ENCODE measurements at regions not wholly inside any gene's neighbourhood (a gene's known extent, or its start where the extent isn't known, plus 50 kb on each side); places are given as distances from the start of the nearest gene placed in this dataset.

DNA sequence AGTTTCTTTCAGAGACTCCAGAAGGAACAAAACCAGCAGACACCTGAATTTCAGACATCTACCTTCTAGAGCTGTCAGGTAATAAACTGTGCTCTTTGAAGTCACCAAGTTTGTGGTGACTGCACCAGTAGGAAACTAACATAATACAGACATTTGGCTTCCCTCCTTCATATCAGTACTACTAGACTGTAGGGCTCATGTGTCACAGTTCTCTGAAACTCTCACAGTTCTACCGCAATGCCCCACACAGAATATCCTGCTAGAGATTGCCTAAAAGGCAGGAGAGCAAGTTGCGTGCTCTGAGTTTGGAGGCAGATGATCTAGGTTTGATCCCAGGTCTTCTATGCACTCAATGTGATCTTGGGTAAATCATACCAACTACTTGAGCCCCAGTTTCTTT lies 205.0 kb upstream of the LRFN2 start:
- DNase-seq = no peak

DNA sequence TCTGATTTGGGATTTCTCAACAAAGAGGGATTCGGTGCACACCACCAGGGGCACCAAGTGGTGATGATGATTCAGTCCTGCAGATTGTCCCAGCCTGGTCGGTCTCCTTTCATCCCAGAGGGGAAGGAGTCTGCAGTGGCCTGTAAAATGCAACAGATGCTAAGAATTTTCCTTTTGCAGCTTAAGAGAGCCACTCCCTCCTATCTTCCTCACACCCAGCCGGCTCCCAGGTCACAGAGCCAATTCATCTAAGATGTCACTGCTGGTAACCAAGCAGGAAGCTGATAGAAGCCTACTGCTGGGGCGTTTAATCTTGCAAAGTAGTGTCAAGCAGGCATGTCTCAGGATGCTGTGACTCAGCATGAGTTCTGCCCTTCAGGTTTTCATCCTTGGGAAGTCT lies 203.8 kb upstream of the LRFN2 start:
- no peak for DNase-seq

DNA sequence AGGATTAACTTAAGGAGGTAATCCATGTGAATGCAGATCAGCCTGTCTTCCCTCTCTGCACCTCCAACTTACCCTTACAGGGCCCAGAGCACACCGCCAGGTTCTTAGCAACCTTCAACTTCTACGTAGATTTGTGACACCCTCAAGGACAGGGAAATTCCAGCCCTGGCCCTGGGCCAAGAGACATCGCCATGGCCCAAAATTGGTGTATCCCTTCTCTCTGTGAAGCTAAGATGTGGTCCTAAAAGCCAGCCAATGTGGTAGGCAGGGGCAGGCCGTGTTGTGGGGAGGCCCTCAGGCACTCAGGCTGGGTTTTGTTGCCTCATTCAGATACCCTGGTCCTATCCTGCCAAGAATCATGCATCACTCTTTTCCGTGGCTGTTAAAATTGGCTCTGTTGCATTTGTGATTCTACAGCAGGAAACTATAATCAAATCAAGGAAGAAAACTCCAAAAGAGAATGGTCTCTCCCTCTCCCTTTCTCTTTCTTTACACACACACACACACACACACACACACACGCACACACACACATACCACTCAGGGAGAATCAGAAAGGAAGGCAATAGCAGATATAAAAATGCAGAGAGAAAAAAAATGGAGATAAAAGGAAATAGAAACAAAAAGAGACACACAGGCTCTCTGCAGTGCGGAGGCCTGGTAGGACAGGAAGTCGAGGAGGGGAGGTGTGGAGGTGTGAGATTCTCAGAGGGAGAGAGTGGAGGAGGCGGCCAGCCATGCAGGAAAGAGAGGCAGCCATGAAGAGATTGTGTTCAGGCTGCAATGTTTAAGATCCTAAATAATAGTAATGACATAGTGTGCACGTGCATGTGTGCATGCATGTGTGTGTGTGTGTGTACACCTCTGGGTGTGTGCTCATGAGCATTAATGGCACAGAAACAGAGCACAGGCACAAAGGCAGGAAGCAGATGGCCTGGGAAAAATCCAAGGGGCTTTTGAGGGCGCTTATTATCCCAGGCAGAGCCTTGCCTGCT lies 201.8 kb upstream of the LRFN2 start:
- no peak for DNase-seq

DNA sequence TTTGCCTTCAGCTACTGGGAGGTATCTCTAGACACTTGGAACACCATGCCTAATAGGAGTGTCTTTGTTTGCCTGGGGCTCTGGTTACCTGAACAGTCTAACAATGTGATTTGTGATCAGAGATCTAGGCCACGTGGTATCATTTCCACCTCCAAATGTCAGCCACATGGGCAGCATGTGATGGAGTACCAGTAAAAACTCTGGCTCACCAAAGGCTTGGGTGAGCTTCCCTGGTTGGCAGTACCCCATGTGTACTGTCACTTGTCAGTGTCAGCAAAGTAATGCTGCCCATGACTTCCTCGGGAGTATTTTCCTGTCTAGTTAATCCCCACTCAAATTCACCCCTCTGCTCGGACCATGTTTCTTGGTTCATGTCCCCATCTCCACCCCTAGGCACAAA lies 195.2 kb upstream of the LRFN2 start:
- DNase-seq = no peak

DNA sequence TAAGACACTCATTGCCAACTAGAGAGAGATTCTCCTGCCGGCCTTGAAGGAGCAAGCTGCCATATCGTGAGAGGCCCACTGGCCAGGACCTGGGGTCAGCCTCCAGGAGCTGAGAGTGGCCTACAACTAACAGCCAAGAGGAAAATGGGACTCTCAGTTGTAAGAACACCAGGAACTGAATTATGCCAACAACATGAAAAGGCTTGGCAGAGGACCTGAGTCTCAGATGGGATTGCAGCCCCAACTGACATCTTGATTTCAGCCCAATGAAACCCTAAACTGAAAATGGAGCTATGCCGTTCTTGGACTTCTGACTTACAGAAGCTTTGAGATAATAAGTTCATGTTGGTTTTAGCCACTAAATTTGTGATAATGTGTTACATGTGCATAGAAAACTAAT lies 193.5 kb upstream of the LRFN2 start:
- DNase-seq = no peak

DNA sequence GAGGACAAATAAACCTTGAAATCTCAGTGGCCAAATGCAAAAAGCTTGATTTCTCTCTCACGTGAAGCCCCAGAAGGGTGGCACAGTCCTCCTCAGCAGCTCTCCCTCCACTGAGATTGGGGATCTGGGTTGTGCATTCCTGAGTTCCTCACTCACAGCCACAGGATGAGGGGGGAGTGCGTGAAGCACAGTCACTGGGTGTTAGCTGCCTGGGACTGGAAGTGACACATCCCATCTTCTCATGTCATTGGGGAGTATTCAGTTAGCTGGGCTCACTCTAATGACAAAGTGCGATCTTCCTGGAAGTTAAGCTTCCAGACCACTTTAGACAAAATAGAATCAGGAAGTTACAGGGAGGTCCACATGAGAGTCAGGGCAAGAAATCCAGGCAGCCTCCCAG lies 192.2 kb upstream of the LRFN2 start:
- no peak for DNase-seq

DNA sequence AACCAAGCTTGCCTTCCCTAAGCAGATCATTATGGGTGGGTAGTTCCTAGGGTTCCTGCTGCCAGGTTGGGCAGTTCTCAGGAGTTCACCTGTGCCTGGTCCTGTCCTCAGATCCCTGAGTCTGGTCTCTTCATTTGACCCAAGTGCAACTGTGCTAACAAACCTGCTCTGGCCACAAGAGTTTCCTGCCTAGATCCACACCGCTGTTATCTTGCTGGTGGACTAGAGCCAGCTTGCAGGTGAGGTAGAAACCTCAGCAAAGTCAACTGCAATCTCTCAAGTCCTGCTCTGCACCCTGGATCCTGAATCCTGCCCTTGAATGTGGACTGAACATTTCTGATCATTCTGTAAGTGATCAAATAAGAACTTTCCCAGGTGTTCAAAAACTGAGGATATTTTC lies 191.8 kb upstream of the LRFN2 start:
- DNase-seq = no peak

DNA sequence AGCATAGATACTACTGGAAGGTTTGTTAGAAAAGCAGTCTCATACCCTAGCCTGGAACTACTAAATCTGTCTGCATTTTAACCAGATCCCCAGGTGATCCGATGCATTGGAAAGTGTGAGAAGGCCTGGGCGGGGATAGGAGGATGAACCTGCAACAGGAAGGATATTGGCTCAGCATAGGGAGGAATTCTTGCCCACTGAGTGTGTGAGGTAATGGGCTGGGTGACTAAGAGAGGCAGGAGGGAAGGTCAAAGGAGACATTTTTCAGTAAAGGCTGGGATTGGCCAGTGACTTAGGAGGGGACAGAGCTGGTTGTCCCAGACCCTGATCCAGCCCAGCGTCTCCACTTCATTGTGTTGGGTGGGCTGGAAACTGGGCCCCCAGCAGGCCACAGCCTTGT lies 191.0 kb upstream of the LRFN2 start:
- no peak for DNase-seq

DNA sequence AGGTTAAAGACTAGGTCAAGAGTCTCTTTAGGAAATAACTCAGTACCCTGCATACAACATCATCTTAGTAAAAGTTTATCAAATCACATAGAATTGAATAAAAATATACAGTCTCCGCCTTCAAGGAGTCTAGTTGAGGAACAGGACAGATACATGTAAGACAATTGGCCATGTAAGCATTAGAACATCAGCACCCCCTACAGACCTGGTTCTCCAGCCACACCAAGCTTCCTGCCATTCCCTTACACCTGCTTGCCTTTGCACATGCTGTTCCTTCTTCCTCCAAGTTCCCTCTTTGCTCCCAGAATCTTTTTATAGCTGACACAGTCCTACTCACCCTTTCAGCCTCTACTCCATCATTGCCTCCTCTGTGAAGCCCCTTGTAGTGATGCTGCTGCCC lies 187.8 kb upstream of the LRFN2 start:
- no peak for DNase-seq

DNA sequence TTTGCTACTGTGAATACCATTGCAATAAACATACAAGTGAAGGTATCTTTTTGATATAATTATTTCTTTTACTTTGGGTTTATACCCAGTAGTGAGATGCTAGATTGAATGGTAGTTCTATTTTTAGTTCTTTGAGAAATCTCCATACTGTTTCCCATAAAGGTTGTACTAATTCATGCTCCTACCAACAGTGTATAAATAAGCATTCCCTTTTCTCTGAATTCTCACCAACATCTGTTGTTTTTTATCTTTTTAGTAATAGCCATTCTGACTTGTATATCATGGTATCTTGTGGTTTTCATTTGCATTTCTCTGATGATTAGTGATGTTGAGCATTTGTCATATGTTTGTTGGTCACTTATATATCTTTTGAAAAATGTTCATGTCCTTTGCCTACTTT lies 183.6 kb upstream of the LRFN2 start:
- DNase-seq = no peak

DNA sequence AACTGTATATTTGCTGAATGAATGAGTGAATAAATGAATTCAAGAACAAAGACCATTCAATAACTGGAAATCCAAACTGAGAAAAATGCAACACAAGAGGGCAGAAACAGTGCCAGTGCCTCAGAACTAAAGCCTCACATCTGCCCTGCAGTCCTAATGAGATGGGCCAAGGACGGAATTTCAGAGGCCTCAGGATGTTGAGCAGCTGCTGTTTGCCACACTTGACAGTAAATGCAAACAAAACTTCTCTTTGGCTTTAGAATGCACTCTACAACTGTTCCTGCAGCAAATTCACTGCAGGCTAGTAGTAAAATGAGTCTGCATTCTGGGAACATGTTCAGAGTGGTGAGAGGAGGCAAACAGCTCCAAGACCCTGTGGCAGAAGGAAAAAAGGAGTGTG lies 177.6 kb upstream of the LRFN2 start:
- DNase-seq = no peak

DNA sequence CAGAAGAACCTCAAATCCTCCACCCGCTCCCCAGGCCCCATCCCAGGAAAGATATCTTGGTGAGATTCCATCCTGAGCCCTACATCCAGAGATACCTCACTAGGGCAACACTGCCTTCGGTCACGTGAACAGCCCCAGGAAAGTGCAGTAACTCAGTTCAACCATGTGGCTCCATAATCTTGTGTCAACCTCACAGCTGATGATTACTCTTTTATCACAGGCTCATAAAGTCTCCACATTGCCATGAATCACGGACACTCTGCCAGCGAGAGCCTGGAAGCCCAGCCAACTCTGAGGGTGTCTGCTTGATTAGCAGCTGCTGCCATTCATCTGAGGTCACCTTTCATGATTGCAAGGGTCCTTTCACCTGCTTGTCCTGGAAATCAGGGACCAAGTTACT lies 175.8 kb upstream of the LRFN2 start:
- no peak for DNase-seq

DNA sequence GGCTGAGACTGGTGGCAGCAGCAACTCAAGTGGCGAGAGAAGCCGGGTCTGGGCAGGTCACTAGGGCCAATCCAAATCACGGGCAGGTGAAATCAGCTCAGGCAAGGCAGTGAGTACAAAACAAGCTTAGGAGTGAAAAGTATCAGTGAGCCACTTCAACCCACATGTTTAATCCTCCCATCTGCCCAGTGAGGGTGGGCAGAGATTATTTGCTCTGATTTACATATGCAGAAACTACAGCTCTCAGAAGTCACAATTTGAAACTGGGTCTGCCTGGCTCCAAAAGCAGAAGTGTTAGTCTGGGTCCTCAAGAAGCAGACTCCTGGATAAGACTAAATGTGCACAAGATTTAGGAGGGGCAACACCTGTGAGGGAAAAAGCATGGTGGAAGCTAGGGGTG lies 173.7 kb upstream of the LRFN2 start:
- no peak for DNase-seq

DNA sequence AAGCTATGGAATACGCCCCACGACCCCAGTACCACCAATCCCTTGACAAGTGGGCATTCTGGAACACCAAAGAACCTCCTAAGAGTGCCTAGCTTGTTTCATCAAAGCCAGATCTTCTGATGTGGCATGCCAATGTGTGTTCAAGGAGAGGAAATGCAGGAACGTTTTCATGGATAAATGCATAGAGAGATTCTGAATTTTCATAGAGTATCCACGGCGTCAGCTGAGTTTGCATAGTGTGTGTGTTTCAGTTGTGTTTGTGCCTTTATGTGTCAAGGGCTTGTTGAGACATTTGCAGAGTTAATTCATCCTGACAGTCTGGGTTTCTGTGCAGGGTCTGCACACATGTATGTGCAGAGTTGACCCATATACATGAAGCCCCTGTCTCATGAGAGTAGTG lies 172.7 kb upstream of the LRFN2 start:
- DNase-seq = no peak

DNA sequence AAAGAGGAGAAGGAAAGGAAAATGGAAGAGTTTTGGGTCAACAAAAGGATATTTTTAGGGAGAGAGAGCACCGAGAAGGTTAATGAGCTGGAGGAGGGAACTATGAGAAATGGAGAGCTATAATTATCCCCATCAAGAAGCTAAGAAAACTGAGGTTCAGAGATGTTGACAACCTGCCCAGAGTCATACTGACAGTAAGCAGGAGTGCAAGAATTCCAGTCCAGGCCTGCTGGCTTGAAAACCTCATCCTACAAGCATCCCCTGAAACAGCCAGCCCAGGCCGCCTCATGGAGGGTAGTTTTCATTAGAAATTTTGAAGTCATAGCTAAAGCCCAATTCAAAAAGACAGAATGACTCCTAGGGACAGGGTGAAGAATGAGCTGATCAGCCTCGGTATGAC lies 172.1 kb upstream of the LRFN2 start:
- DNase-seq = no peak

DNA sequence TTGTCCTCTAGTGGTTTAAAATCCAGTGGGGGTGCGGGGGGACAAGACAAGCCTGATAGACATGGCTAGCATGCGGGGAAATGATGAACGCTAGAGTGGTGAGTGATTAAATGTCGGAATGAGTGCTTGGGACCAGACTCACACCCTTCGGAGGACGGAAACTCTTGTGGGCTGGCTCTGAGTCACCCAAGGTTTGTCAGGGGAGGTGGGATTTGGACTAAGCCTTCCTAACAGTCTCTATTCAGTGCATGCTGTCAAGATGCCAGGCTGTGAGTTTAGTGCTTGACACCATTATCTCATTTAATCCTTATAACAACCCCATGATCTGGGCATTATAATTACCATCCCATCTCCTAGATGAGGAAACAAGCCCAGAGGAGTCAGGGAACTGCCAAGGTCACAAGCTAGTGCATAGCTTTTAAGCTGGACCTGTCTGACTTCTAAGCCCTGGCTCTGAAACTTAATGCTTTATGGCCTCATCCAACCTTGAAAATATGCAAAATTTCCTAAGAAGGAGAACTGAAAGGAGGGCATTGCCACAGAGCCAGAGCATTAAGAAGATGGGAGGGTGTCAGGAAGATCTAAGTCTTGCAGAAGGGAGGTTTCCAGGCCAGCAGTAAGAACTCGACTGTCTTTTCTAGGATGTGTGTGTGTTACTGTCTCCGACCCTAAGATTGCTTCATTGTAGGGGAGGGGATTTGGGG lies 168.7 kb upstream of the LRFN2 start:
- peak; percentile 2 for DNase-seq

DNA sequence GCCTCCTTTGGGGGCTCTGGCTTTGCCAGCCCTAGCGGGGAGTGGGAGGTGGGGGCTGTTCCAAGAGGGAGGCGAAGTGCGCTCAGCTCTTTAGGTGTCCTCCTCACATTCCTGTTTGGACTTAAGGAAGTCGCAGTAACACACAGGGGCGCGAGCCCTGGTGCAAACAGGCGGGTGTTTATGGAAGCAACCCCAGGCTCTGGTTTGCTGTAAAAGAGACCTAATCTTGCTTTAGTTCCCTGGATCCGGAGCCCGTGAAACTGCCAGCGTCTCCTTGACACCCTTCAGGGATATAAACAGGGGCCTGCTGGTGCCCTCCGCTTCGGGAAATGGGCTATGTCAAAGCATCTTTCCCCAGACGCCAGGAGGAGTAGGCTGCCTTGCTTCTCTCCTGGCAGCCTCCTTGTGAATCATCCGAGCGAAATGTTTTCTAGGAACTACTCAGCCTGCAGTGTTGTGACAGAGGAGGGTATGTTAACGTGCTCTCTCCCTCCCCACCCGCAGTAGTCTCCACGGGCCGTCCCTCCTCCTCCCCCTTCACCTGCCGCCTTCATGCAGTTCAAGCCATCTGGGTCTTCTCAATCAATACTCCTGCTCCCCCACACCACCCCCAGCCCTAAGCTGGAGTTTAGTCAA lies 168.0 kb upstream of the LRFN2 start:
- no peak for DNase-seq

DNA sequence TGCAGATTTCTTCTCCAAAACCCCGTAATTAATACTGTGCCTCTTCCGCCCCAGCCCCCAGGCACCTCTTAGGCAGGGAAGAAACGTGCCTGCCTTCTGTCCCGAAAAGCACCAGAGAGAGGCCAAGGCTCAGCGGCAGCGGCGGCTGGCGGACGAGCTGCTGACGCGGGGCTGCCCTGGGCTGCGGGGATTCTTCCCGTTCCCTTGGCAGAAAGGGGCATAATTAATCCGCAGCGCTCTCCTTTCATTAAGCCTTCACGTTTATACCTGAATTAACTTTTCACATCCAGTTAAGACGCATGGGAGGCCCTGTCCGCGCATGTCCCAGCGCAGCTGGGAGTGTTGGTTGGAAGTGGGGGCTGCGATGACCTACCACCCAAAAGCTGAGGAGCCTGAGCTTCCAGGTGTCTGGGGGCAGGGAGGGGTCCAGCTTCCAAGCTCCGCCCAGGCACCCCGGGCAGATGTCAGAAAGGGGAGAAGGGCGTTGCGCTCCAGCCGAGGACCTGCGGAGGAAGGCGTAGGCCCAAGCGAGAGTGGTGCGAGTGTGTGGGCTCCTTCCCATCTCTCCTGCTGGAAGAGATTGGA lies 167.4 kb upstream of the LRFN2 start:
- no peak for DNase-seq

DNA sequence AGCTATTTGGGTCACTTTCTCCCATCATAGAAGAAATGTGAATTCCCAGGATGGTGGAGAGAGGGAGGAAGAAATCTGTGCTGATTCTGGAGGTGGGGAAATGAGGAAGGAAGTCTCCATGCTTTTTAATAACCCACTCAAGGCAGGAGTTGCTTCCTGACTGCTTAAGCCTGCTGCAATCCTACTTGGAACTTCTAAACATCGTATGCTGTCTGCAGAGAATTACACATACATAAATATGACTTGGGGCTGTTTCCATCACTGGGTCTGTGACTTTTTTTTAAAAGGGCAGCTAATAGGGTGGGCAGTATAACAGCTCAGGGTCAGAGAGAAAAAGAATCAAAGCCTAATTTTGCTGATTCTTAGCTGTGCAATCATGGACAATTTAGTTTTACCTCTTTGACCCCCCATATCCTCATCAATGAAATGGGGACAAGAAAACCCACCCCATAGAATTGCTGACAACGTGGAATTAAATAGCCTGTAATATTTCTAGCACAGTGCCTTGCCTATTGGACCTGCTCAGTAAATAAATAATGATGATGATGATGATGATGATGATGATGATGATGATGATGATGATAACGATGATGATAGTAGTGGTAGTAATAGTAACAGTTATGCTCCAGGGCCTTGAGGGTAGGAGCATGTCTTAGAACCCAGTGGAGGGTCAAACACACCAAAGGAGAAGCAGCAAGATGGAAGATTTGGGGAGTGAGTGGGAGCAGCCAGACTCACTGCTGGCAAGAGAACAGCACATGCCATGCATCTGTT lies 166.7 kb upstream of the LRFN2 start:
- DNase-seq = no peak

DNA sequence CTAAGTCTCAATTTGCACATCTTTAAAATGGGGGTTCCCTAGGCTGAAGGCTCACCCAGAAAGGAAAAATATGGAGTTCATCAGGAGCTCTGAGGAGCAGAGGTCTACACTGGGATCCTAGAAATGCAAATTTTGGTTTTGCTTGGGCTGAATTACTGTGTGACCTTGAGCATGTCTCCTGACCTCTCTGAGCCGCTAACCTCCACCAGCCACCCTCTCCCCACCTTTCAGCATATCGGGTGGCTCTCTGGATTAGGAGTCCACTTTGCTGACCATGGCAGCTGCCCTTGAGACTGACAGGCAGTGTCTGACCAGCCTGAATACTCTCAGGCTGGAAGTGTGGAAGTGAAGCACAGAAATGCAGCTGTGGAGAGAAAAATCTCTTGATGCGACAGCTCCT lies 165.9 kb upstream of the LRFN2 start:
- no peak for DNase-seq

DNA sequence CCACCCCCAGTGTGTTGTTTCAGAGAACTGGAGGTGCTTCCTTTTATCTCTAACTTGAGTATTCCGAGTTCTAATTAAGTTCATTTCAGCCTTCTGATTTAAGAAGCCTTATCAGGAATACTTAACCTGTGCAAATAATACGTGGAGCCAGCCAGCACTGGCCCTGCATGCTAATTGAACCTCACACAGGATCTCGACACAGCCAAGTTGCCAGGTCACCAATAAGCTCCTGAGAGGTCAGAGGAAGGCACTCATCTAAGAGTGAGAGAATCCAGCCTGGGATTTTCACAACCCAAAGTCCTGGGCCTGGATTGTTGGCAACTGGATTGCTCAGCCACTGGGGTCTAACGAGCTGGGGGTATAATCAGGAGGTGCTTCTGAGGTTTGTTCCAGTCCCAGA lies 157.7 kb upstream of the LRFN2 start:
- DNase-seq = no peak

DNA sequence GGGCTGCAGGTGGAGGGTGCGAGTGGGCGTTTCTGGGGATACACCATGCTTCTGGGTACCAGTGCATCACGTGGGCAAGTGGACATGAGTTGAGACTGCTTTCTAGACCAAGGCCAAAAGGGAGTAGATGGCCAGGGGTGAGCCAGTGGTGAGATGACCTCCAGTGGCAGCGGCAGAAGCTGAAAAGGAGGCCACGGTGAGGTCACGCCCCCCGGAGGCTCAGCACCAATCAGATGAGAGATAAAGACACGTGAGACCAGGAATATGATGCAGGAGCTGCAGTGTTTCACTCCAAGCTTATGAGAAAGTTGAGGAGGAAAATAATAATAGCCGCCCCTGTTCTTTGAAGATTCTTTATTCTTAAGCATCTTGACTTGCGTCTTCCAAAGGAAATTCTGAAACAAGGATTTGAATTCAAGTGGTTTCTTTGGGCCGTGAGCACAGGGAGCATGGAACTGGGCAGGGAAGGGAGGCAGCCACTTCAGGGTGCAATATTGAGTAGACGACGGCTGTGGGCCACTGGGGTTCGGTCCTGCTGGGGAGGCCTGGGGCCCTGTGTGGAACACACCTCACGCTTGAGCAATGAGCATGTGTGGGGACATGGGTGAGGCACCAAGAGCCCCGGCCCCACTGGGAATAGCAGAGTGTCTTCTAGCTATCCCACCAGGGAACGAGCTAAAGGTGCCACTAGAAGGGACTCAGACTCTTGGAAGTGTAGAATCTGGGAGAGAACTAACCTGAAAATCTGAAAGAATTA lies 156.7 kb upstream of the LRFN2 start:
- no peak for DNase-seq

Measured in inflammatory macrophage treated with lipopolysaccharide for 4 hours (primary cell).